Activated T-cell treated with anti-CD3 and anti-CD28 coated beads for 48 hours (primary cell): ENCODE measurements at regions not wholly inside any gene's neighbourhood (a gene's known extent, or its start where the extent isn't known, plus 50 kb on each side); places are given as distances from the start of the nearest gene placed in this dataset.

ENCODE experiments used
- DNase-seq: peaks from one replicate; pipeline ENCODE4 v3.0.0-alpha.2; 2020; ENCODE audit warnings: low read depth

- no peak for DNase-seq
These were observed 467.4 kb upstream of the CITED2 start for GRCh38 chr6:139841794-139842215.

GRCh38 chr6:139839506-139840156 lies 465.2 kb upstream of the CITED2 start:
- no peak for DNase-seq

- no peak for DNase-seq
These were observed 459.8 kb upstream of the CITED2 start for GRCh38 chr6:139834232-139834631.

GRCh38 chr6:139833592-139833991 lies 459.1 kb upstream of the CITED2 start:
- no peak for DNase-seq

- DNase-seq, result no peak
These were observed 458.3 kb upstream of the CITED2 start for GRCh38 chr6:139832493-139833305.

GRCh38 chr6:139829576-139829975 lies 455.1 kb upstream of the CITED2 start:
- no peak for DNase-seq

GRCh38 chr6:139828751-139829519 lies 454.5 kb upstream of the CITED2 start:
- no peak for DNase-seq

GRCh38 chr6:139825935-139826374 lies 451.5 kb upstream of the CITED2 start:
- no peak for DNase-seq

GRCh38 chr6:139824864-139825263 lies 450.4 kb upstream of the CITED2 start:
- no peak for DNase-seq

- DNase-seq, result no peak
These were observed 449.3 kb upstream of the CITED2 start for GRCh38 chr6:139823808-139824126.

- no peak for DNase-seq
These were observed 448.8 kb upstream of the CITED2 start for GRCh38 chr6:139823099-139823807.

GRCh38 chr6:139821676-139822223 lies 447.3 kb upstream of the CITED2 start:
- no peak for DNase-seq

- DNase-seq, result no peak
These were observed 445.8 kb upstream of the CITED2 start for GRCh38 chr6:139820210-139820609.

- DNase-seq, result no peak
These were observed 445.3 kb upstream of the CITED2 start for GRCh38 chr6:139819776-139820175.

- DNase-seq, result no peak
These were observed 438.5 kb upstream of the CITED2 start for GRCh38 chr6:139812939-139813338.

- DNase-seq, result no peak
These were observed 427.3 kb upstream of the CITED2 start for GRCh38 chr6:139801571-139802321.

GRCh38 chr6:139800837-139801236 lies 426.4 kb upstream of the CITED2 start:
- DNase-seq, result no peak

- DNase-seq, result no peak
These were observed 416.1 kb upstream of the CITED2 start for GRCh38 chr6:139790527-139790926.

- DNase-seq, result no peak
These were observed 409.8 kb upstream of the CITED2 start for GRCh38 chr6:139784222-139784769.

- no peak for DNase-seq
These were observed 405.7 kb upstream of the CITED2 start for GRCh38 chr6:139779988-139780774.
